GM12878 (cell line): ENCODE measurements at regions not wholly inside any gene's neighbourhood (a gene's known extent, or its start where the extent isn't known, plus 50 kb on each side); places are given as distances from the start of the nearest gene placed in this dataset.
"Not testable (repeated sequence)": the region's sequence is repeated elsewhere in the genome, so short reads cannot be mapped to it uniquely, and the experiment has no call there.

Source experiments
- ATAC-seq: fragments of 200-7000 bp; cut with Tn5 transposase; 3 replicates; pipeline ENCODE4 v1.9.1; 2020; ENCODE audit warnings: mild to moderate bottlenecking, moderate library complexity
- BruUV-seq: library from RNA; stranded (reverse); fragments of 400-500 nt; replicated peaks from 2 replicates; lab custom pipeline; 2021; lab: Mats Ljungman, UMichigan
- CTCF ChIA-PET: fragments of 300-600 bp; sonication (Branson Sonifier 250); formaldehyde crosslinking; extraction: SDS; loops from one replicate; lab custom pipeline; 2021; ENCODE audit warnings: inconsistent platforms; lab: Yijun Ruan, JAX
- POLR2A ChIA-PET: fragments of 350-600 bp; formaldehyde crosslinking; extraction: SDS; loops from one replicate; lab custom pipeline; 2021; ENCODE audit warnings: inconsistent platforms; lab: Charles Lee
- RAD21 ChIA-PET: fragments of 300-600 bp; sonication (Branson Sonifier 250); formaldehyde crosslinking; loops from one replicate; lab custom pipeline; 2023; ENCODE audit warnings: antibody characterized with exemption; ENCODE audit not compliant: unreplicated experiment; lab: Charles Lee
- SMC1A ChIA-PET: fragments of 300-600 bp; sonication (Branson Sonifier 250); formaldehyde crosslinking; loops from one replicate; lab custom pipeline; 2023; ENCODE audit not compliant: unreplicated experiment, uncharacterized antibody; lab: Charles Lee
- DNase-seq: peaks from one replicate; pipeline ENCODE4 v3.0.0-alpha.2; 2011; ENCODE audit warnings: low read depth, low spot score
- FAIRE-seq: peaks from 3 replicates; lab custom pipeline; 2011; peaks lifted over from hg19 to GRCh38; lab: Jason Lieb, UNC
- H2AFZ ChIP-seq: 2 replicates; pipeline ENCODE4 v1.6.0; 2011; ENCODE audit warnings: low read depth, low read length, control low read depth; ENCODE audit not compliant: control insufficient read depth
- H3K27ac ChIP-seq: 2 replicates; pipeline ENCODE4 v1.5.1; 2011; ENCODE audit warnings: control low read depth; ENCODE audit not compliant: control insufficient read depth, insufficient read depth
- H3K27me3 ChIP-seq, 2 experiments: replicated peaks in 1 of 2; 2 replicates each; pipeline versions ENCODE4 v1.6.0 to v1.6.1; 2011; ENCODE audit warnings: low read length in 1 of 2; ENCODE audit not compliant: control insufficient read depth in 2 of 2, insufficient read depth in 2 of 2
- H3K36me3 ChIP-seq, 2 experiments: 2 replicates each; pipeline ENCODE4 v1.5.1; 2011; ENCODE audit warnings: low read length in 1 of 2; ENCODE audit not compliant: control insufficient read depth in 2 of 2, insufficient read depth in 2 of 2
- H3K4me1 ChIP-seq: 2 replicates; pipeline ENCODE4 v1.6.1; 2011; ENCODE audit warnings: mild to moderate bottlenecking, low read length, moderate library complexity, mixed read lengths; ENCODE audit not compliant: control insufficient read depth, insufficient read depth
- H3K4me2 ChIP-seq: 2 replicates; pipeline ENCODE4 v1.6.0; 2011; ENCODE audit warnings: control low read depth; ENCODE audit not compliant: control insufficient read depth, insufficient read depth
- H3K4me3 ChIP-seq: fragments of 200-600 bp; sonication (generic); 2 replicates; pipeline ENCODE4 v1.5.1; 2016
- H3K79me2 ChIP-seq: 2 replicates; pipeline ENCODE4 v1.6.0; 2011; ENCODE audit warnings: low read length; ENCODE audit not compliant: control insufficient read depth, insufficient read depth
- H3K9ac ChIP-seq: 2 replicates; pipeline ENCODE4 v1.8.0; 2011; ENCODE audit warnings: low read length, control low read depth, mixed read lengths; ENCODE audit not compliant: control insufficient read depth, insufficient read depth
- H3K9me3 ChIP-seq: replicated peaks from 3 replicates; pipeline ENCODE4 v1.5.1; 2011; ENCODE audit warnings: mild to moderate bottlenecking, low read length; ENCODE audit not compliant: control insufficient read depth, insufficient read depth
- H4K20me1 ChIP-seq: 2 replicates; pipeline ENCODE4 v1.6.0; 2011; ENCODE audit not compliant: control insufficient read depth, insufficient read depth
- HSF1 ChIP-seq: fragments of 150-350 bp; IDR thresholded peaks from 2 replicates; pipeline ENCODE4 v1.6.1; 2014; ENCODE audit warnings: mild to moderate bottlenecking, low read depth, low read length
- WGBS: methylation state at CpG from one replicate; pipeline ENCODE4 v1.1.6; 2016; ENCODE audit warnings: low lambda C conversion rate; ENCODE audit not compliant: insufficient replicate concordance, insufficient coverage; ENCODE audit errors: missing lambda C conversion rate; 5-methylcytosine and 5-hydroxymethylcytosine counted together
- in situ Hi-C: fragments of 300-500 bp; cut with MboI; formaldehyde crosslinking; loops from 9 replicates; pipeline ENCODE4 v1.14.3; 2018; ENCODE audit warnings: mixed read lengths
- intact Hi-C: fragments of 100-400 bp; cut with micrococcal nuclease; formaldehyde crosslinking; loops from one replicate; pipeline ENCODE4 v1.14.2; 2022; ENCODE audit not compliant: unreplicated experiment

- intact Hi-C loops, DNase-seq, H3K27ac ChIP-seq, H3K9me3 ChIP-seq, ATAC-seq, H3K4me1 ChIP-seq, H3K36me3 ChIP-seq, H3K4me2 ChIP-seq, H3K27me3 ChIP-seq, FAIRE-seq, BruUV-seq, POLR2A ChIA-PET, H3K4me3 ChIP-seq, SMC1A ChIA-PET, H2AFZ ChIP-seq, H4K20me1 ChIP-seq, RAD21 ChIA-PET, H3K79me2 ChIP-seq, CTCF ChIA-PET, H3K9ac ChIP-seq, in situ Hi-C loops: not testable (repeated sequence)
- WGBS, result 97% methylated on average over 2 of the region's 2 CpGs
These were observed 120.4 kb upstream of the PODXL start for GRCh38 chr7:131676850-131677249.

DNA sequence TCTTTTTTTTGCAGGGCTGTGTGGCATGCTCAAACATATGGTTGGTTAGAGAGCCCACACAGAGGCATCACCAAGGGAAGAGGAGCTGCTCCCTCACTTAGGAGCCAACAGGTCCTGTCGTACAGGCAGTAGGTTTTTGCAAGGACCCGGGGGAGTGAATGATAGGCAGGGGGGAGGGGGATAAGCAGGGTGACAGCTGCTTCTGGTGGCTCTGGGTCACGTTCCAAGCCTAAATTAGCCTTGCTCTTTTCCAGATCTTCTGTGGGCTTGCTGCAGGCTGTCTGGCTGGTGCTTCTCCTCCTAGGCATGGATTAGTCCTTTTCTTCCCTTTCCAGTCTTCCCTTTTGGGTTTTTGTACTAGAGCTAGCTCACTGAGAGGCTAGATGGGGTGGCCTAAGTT lies 117.7 kb upstream of the PODXL start:
- Histone ChIP-seq H3K4me2 (no peak overlapping the region), H3K4me1 (no peaks in the 10 kb centered on the region), H2AFZ (no peak overlapping the region), H3K9me3 (no peaks in the 10 kb centered on the region), H3K4me3 (no peak overlapping the region), H3K27ac (no peak overlapping the region), H3K36me3 (no peaks in the 10 kb centered on the region), H3K79me2 (no peaks in the 10 kb centered on the region), H3K27me3 (peaks cover 0 to 3% of the 10 kb centered on the region in 2 experiments; a peak in 2 of 4 replicates), H3K9ac (no peak overlapping the region), H4K20me1 (no peaks in the 10 kb centered on the region)
- ChIA-PET CTCF (no interaction called here), POLR2A (no interaction called here), RAD21 (no interaction called here), SMC1A (no interaction called here)
- ATAC-seq, result no peak
- WGBS, result 39% methylated on average over 3 of the region's 3 CpGs
- intact Hi-C loops, result no loop called here
- FAIRE-seq, result no peak
- no peak for TF ChIP-seq HSF1
- no peak for DNase-seq
- in situ Hi-C loops, result no loop called here
- no TSS peak for BruUV-seq
